Esophagus muscularis mucosa (tissue), 4 donors: ENCODE measurements at regions not wholly inside any gene's neighbourhood (a gene's known extent, or its start where the extent isn't known, plus 50 kb on each side); places are given as distances from the start of the nearest gene placed in this dataset.
A peak's percentile ranks its signal among the peaks of the same experiment; 100 is the strongest.

Experiments
- EP300 ChIP-seq: sonication (generic); formaldehyde crosslinking; IDR thresholded peaks from one replicate; pipeline ENCODE4 v1.6.1; 2017; ENCODE audit warnings: antibody characterized with exemption
- POLR2A ChIP-seq: fragments of 450-650 bp; IDR thresholded peaks from one replicate; pipeline ENCODE4 v1.6.1; 2017; ENCODE audit warnings: antibody characterized with exemption, moderate library complexity, mild to moderate bottlenecking, low read depth
- POLR2AphosphoS5 ChIP-seq, 2 donors: sonication (generic); formaldehyde crosslinking; IDR thresholded peaks; one replicate each; pipeline ENCODE4 v1.6.1; 2017; ENCODE audit warnings: antibody characterized with exemption in 2 of 2
- TF ChIP-seq, protein P1 (sequence below), 3 experiments: fragments of 200-600 bp in 2 of 3; fragments of 450-650 bp in 1 of 3; sonication (generic) in 2 of 3; IDR thresholded peaks; one replicate each; pipeline ENCODE4 v1.5.1; 2017 to 2019; ENCODE audit warnings: antibody characterized with exemption in 3 of 3, mild to moderate bottlenecking in 2 of 3, moderate library complexity in 1 of 3

DNA sequence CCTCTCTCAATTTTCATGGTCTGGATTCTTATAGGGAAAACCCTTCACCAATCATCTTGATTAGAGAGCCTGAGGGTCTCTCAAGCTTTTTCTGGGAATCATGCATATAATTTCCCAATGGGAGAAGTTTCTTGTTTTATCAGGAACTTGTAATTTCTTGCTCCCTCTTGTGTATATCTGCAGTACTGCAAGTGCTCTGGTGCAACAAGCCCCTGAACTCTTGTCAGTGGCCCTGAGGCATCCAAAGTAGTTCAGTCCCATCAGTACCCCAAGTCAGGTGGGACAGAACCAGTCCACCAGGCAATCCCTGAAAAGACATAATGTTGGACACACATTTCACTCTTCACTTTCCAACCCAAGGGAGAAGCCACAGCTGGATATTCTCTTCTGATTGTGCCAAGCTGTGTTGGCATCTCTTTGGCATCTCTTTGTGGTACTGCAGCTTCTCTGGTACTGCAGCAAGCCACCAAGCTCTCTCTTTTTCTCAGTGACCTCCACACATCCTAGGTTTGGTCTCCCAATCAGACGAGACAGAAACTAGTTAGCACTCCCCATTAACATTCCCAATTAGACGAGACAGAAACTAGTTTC lies 214.5 kb downstream of the ZIC4 start:
- TF ChIP-seq POLR2A: no peak
- TF ChIP-seq, protein P1, sequence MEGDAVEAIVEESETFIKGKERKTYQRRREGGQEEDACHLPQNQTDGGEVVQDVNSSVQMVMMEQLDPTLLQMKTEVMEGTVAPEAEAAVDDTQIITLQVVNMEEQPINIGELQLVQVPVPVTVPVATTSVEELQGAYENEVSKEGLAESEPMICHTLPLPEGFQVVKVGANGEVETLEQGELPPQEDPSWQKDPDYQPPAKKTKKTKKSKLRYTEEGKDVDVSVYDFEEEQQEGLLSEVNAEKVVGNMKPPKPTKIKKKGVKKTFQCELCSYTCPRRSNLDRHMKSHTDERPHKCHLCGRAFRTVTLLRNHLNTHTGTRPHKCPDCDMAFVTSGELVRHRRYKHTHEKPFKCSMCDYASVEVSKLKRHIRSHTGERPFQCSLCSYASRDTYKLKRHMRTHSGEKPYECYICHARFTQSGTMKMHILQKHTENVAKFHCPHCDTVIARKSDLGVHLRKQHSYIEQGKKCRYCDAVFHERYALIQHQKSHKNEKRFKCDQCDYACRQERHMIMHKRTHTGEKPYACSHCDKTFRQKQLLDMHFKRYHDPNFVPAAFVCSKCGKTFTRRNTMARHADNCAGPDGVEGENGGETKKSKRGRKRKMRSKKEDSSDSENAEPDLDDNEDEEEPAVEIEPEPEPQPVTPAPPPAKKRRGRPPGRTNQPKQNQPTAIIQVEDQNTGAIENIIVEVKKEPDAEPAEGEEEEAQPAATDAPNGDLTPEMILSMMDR (IDR thresholded peaks at IDR 0.05): peak; percentile 38 to 66 (median 53)
- no peak for TF ChIP-seq POLR2AphosphoS5 (IDR thresholded peaks at IDR 0.05)
- TF ChIP-seq EP300: no peak
